PC-9 (cell line): ENCODE measurements at regions not wholly inside any gene's neighbourhood (a gene's known extent, or its start where the extent isn't known, plus 50 kb on each side); places are given as distances from the start of the nearest gene placed in this dataset.
"Not testable (repeated sequence)": the region's sequence is repeated elsewhere in the genome, so short reads cannot be mapped to it uniquely, and the experiment has no call there.

Source experiments
- EZH2 ChIP-seq: fragments of 200-600 bp; sonication (generic); IDR thresholded peaks from 2 replicates; pipeline ENCODE4 v1.8.0; 2017; ENCODE audit warnings: antibody characterized with exemption, low read depth
- TF ChIP-seq, protein P1 (sequence below): fragments of 200-600 bp; sonication (generic); conservative IDR thresholded peaks from 2 replicates; pipeline ENCODE4 v1.6.1; 2017; ENCODE audit warnings: mixed run types, antibody characterized with exemption, mild to moderate bottlenecking, moderate library complexity

DNA sequence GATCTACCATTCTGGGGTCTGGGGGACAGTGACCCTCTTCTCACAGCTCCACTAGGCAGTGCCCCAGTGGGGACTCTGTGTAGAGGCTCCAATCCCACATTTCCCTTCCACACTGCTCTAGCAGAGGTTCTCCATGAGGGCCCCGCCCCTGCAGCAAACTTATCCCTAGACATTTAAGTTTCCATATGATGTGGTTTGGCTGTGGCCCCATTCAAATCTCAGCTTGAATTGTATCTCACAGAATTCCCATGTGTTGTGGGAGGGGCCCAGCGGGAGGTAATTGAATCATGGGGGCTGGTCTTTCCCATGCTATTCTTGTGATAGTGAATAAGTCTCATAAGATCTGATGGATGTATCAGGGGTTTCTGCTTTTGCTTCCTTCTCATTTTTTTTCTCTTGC, 241.3 kb downstream of the DPY19L2 start:
- TF ChIP-seq, protein P1, sequence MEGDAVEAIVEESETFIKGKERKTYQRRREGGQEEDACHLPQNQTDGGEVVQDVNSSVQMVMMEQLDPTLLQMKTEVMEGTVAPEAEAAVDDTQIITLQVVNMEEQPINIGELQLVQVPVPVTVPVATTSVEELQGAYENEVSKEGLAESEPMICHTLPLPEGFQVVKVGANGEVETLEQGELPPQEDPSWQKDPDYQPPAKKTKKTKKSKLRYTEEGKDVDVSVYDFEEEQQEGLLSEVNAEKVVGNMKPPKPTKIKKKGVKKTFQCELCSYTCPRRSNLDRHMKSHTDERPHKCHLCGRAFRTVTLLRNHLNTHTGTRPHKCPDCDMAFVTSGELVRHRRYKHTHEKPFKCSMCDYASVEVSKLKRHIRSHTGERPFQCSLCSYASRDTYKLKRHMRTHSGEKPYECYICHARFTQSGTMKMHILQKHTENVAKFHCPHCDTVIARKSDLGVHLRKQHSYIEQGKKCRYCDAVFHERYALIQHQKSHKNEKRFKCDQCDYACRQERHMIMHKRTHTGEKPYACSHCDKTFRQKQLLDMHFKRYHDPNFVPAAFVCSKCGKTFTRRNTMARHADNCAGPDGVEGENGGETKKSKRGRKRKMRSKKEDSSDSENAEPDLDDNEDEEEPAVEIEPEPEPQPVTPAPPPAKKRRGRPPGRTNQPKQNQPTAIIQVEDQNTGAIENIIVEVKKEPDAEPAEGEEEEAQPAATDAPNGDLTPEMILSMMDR = not testable (repeated sequence)
- TF ChIP-seq EZH2 = not testable (repeated sequence)
